NAMALWA (cell line): ENCODE measurements at regions not wholly inside any gene's neighbourhood (a gene's known extent, or its start where the extent isn't known, plus 50 kb on each side); places are given as distances from the start of the nearest gene placed in this dataset.
"Not testable (repeated sequence)": the region's sequence is repeated elsewhere in the genome, so short reads cannot be mapped to it uniquely, and the experiment has no call there.

Source experiments
- DNase-seq: peaks from one replicate; pipeline ENCODE4 v3.0.0-alpha.2; 2015; ENCODE audit warnings: low spot score

DNA sequence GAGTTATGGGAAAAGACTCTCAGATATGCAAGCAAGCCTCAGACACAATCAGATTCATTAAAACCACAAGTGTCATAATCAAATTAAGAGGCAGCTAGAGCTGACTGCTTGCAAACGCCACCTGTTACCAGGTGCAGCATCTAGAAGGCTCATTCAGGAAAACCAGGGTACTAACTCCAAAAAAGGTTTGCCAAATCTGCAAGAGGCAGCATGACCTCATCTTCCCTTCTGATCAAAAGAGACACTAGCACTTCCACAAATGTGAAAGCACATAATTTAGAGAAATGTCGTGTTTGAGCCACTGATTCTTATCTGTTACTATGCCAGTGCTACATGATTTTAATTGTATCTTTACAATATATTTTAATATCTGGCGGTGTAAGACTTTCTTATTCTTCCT is 123.3 kb upstream of the NANOGP8 start:
- no peak for DNase-seq

- DNase-seq = peak; percentile 53
These were observed 121.1 kb upstream of the NANOGP8 start for GRCh38 chr15:35206060-35206675.

- no peak for DNase-seq
These were observed 113.1 kb upstream of the NANOGP8 start for GRCh38 chr15:35198197-35198596.

DNA sequence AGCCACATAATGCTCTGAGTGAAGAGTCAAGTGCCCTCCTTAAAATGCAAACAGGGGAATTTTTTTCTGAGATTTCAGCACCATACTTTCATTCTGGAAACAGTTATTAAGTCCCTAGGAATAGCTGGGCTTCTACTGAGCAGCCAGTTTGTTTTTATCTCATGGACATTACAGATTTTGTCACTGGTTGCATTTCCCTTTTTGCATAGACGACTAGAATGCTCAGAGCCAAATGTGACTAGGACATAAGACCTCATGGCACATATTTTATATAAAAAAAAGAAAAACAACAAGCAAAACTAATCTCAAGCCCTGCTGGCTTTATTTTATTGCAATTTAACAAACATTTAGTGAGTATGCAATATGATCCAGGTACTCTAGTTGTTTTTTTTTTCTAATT is 112.7 kb upstream of the NANOGP8 start:
- DNase-seq = no peak

GRCh38 chr15:35197306-35197705 is 112.2 kb upstream of the NANOGP8 start:
- DNase-seq = no peak

GRCh38 chr15:35196273-35196672 is 111.2 kb upstream of the NANOGP8 start:
- no peak for DNase-seq

- no peak for DNase-seq
These were observed 110.6 kb upstream of the NANOGP8 start for GRCh38 chr15:35195649-35196048.

DNA sequence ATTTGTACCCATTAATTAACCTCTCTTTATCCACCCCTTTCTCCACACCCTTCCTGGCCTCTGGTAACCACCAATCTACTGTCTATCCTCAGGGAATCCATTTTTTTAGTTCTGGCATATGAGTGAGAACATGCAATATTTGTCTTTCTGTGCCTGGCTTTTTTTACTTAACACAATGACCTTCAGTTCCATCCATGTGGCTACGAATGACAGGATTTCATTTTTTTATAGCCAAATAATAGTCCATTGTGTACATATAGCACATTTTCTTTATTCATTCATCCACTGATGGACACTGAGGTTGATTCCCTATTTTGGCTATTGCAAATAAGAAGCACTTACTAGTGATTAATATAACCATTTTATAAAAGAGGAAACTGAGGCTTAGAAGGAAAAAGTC is 109.9 kb upstream of the NANOGP8 start:
- no peak for DNase-seq

DNA sequence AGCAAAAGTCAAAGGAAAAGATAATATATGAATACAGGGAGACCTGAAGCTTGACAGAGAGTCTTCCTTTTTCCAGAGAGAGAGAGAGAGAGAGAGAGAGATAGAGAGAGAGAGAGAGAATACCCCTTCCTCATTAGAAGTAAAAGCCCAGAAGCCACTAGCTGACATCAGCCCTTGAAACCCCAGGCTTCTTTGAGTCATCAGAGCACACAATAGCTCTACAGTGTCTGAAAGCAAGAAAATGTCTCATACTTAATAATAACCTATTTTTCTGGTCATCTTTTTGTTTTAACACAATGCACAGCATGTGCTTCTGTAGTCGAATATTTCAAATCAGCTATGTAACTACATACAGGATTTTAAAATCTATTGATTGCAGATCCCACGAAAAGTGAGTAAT is 109.2 kb upstream of the NANOGP8 start:
- no peak for DNase-seq

GRCh38 chr15:35191783-35192182 is 106.7 kb upstream of the NANOGP8 start:
- DNase-seq = no peak

DNA sequence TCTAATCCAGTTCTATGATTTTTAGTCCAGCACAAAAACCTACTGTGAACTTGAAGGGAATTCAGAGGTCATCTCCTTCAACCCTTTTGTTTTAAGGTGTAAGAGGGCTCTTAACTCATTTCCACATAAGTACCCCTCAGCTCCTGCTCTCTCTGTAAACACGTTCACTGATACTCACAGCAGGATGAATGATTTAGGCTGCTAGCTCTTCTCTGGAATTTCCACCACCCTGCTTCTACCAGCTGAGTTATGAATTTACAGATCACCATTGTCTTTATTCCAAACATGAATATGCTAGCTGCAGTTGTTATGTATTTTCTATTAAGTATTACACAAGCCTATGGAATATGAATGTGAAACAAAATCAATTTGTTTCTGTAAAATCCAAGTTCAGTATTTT is 101.3 kb upstream of the NANOGP8 start:
- DNase-seq = no peak

- DNase-seq = no peak
These were observed 99.6 kb upstream of the NANOGP8 start for GRCh38 chr15:35184646-35185045.

DNA sequence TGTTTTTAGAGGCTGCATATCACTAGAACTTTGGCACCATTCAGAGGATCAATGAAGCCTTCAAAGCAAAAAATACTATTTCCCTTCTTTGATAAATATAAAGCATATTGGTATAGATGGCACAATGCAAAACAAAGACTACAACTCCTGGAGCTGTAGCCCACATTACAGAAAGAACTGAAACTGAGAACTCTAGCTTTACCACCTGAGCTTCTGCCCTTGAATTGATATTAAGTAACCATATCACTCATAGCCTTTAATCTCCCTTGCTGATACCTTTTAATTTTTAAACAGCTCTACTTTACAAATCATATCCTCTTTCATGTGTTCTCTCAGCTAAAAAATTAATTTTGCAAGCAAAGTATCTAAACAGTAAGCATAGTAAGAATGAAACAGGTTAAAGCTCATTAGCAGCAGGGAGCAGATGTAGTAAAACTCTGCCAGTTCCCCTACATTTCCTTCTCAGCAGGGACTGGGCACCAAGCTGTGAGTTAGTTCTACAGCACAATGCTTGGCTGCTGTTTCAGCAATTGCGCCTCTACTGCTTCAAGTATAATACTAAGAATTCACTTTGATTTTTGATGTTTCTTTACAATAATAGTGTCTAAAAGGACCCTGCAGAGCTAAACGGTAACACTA is 97.9 kb upstream of the NANOGP8 start:
- DNase-seq = no peak

DNA sequence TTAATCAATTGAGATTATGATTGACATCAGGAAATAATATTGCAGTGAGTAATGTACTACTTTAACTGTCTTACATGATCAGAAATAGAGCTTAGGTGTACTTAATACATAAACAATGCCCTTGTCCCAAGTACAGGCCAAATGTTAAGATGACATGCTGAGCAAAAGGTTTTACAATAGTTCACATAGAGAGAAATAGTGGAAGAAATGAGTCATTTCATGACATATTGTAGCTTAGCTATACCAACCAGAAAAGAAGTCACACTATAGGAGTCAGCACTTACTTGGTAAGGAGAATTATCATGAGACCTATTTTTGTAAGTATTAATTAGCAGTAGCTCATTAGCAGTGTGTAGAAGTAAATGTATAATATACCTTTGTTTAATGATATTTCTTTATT is 96.4 kb upstream of the NANOGP8 start:
- DNase-seq = no peak

- DNase-seq = no peak
These were observed 94.6 kb upstream of the NANOGP8 start for GRCh38 chr15:35179739-35180138.

- not testable (repeated sequence) for DNase-seq
These were observed 93.1 kb upstream of the NANOGP8 start for GRCh38 chr15:35178186-35178585.

DNA sequence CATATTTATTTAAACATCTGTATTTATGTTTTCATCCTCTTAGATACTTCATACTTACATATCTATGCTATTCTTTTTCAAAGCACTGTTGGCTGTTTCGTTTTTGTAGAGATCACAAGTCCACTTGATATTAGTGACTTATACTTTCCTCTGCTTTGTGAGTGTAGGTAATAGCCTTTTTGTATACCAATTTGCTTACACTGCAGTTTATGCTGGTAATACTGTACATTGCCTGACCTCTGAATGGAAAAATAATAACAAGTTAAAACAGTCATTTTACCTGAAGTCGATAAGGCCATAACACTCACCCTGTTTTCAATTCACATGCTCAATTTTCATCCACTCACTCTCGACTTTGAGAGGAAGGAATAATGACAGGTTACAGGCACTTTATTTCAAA is 89.9 kb upstream of the NANOGP8 start:
- no peak for DNase-seq

GRCh38 chr15:35173444-35174118 is 88.5 kb upstream of the NANOGP8 start:
- DNase-seq = no peak

DNA sequence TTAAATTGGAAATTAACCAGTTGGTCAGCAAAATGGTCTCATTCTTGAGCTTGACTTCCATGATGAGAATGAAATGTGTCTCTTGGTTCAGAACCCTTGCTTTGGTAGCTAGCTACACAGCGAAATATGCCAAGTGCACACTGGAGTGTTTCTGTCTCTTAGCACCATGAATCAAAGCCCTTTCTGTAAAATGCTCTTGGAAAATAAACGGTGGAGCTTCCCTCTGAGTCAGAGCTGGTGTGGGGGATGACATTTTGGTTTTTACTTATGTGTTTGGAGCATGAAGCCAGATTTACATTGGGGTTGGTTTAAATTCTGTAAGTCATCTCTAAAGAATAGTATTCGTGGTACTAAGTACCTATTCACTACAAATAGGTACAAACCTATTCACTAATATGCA is 85.1 kb upstream of the NANOGP8 start:
- no peak for DNase-seq

DNA sequence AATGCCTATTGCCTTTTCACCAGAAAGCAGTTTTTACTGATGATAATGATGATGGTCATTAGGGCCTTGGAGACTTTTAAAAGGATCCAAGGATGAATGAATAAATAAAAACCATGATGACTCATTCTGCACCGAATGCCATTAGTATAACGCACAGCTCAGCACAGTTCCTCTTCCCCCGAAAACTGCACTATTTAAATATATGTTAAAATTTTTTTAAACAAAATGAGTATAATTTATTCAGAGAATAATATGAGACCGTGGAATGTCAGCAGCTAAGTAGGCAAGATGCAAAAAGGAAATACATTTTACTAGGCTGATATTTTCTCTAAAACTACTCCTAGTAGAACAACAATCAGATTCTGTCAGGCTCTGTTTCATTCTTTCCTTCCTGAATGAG is 83.4 kb upstream of the NANOGP8 start:
- no peak for DNase-seq

DNA sequence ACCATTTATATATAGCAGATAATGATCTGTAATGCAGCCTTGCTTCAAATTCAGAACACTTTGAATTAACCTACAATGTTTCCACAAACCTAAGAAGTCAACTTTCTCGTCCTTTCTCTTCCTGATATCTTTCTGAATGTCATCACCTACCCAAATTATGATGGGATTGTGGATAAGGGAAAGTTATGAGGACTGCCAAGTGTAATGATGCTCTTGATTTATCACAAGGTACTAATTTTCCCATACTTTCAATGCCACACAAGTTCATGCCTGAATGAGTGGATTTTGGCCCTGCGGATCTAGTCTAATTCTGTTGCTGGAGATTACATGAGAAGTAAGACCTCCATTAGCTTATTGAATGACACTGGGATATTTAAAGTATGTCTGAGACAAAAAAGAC is 82.6 kb upstream of the NANOGP8 start:
- DNase-seq = no peak

- no peak for DNase-seq
These were observed 81.8 kb upstream of the NANOGP8 start for GRCh38 chr15:35166730-35167359.

- no peak for DNase-seq
These were observed 76.6 kb upstream of the NANOGP8 start for GRCh38 chr15:35161694-35162093.
